ENCODE measurements at regions not wholly inside any gene's neighbourhood (a gene's known extent, or its start where the extent isn't known, plus 50 kb on each side); places are given as distances from the start of the nearest gene placed in this dataset.
"Not testable (repeated sequence)": the region's sequence is repeated elsewhere in the genome, so short reads cannot be mapped to it uniquely, and the experiment has no call there.

DNA sequence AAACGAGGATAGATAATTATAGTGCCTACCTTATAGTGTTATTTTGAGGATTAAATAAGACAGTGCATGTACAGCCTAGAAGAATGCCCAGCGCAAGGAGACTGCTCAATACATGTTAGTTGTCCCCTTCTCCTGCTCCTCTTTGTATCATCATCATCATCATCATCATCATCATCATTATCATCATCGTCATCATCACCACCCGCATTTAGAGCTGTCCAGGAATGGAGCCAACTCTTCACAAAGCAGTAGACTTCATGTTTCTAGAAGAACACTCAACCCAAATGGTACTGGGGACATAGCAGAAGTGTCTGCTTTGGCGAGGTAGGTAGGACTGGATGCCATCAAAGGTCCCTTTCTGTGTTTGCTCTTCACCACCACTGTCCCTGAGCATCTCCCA is 116.0 kb downstream of the TRIM43 start:
- WGBS, 5 donors = 87 to 92% (median 88%) methylated on average over 5 of the region's 5 CpGs
- H3K4me3 ChIP-seq = no peak overlapping the region
- no peak for DNase-seq
- TF ChIP-seq POLR2A (IDR thresholded peaks at IDR 0.05) = no peak
- TF ChIP-seq, protein P1, sequence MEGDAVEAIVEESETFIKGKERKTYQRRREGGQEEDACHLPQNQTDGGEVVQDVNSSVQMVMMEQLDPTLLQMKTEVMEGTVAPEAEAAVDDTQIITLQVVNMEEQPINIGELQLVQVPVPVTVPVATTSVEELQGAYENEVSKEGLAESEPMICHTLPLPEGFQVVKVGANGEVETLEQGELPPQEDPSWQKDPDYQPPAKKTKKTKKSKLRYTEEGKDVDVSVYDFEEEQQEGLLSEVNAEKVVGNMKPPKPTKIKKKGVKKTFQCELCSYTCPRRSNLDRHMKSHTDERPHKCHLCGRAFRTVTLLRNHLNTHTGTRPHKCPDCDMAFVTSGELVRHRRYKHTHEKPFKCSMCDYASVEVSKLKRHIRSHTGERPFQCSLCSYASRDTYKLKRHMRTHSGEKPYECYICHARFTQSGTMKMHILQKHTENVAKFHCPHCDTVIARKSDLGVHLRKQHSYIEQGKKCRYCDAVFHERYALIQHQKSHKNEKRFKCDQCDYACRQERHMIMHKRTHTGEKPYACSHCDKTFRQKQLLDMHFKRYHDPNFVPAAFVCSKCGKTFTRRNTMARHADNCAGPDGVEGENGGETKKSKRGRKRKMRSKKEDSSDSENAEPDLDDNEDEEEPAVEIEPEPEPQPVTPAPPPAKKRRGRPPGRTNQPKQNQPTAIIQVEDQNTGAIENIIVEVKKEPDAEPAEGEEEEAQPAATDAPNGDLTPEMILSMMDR (IDR thresholded peaks at IDR 0.05) = no peak
- TF ChIP-seq EP300 (IDR thresholded peaks at IDR 0.05) = no peak
- no peak for TF ChIP-seq POLR2AphosphoS5 (IDR thresholded peaks at IDR 0.05)
- no peak overlapping the region for H3K27ac ChIP-seq
- no peaks in the 10 kb centered on the region for H3K4me1 ChIP-seq
- intact Hi-C loops (cut with DNase I; ENCODE audit: low total_unique reads) = no loop called here
- H3K36me3 ChIP-seq = no peaks in the 10 kb centered on the region
- no peaks in the 10 kb centered on the region for H3K27me3 ChIP-seq
- H3K9me3 ChIP-seq = no peaks in the 10 kb centered on the region

DNA sequence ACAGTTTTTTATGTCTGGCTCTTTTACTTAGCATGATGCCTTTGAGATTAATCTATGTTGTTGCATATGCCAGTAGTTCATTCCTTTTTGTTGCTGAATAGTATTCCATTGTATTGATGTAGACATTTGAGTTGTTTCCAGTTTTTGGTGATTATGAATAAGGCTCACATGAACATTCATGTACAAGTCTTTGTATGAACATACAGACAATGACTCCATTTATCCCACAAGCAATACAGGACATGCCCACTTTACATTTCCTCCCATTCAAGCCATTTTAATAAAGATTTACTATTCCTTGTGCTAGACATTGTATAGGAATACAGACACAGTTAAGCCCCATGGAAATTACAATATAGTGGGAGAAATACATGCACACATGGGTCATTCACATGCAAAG is 118.0 kb downstream of the TRIM43 start:
- Histone ChIP-seq H3K4me3 (no peak overlapping the region), H3K27ac (no peak overlapping the region), H3K36me3 (no peaks in the 10 kb centered on the region), H3K27me3 (no peaks in the 10 kb centered on the region), H3K9me3 (no peaks in the 10 kb centered on the region), H3K4me1 (no peaks in the 10 kb centered on the region)
- intact Hi-C loops (cut with DNase I; ENCODE audit: low total_unique reads) = no loop called here
- TF ChIP-seq POLR2AphosphoS5 (IDR thresholded peaks at IDR 0.05) = no peak
- no peak for DNase-seq

DNA sequence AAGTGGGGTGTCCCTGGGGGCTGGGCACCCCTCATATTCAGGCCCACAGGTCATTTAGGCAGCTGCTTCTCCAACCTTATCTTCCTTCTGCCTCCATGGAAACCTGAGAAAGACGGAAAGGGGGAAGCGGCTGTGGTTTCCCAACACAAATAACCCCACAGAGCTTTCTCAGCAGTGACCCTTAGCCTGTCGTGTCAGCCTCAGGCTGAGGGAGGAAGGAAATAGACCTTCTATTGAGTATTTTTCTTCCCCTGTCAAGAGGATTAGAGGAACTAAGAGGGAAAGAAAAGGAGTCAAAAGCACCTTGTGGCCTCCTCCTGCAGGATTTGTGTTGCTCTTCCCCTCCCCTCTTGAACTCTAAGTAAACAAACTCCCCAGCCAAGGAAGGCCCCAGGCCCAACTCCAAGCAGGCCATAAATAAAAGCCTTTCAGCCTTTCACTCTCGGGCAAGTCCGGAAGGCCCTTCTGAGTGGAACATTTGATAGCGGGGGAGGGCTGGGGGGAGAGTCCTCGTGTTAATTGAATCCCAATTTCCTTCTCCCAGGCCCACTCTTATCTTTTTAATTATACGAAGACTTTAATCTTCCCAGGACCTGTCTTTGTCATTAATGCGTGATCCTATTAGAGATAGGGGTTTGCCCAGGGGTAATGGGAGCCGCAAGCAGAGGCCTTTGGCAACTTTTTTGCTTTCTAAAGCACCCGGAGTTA is 121.8 kb downstream of the TRIM43 start:
- intact Hi-C loops (cut with DNase I; ENCODE audit: low total_unique reads); H3K36me3 ChIP-seq; H3K4me1 ChIP-seq; H3K4me3 ChIP-seq; DNase-seq; H3K27me3 ChIP-seq; H3K9me3 ChIP-seq; H3K27ac ChIP-seq: not testable (repeated sequence)
- 61 to 80% (median 66%) methylated on average over 11 of the region's 11 CpGs for WGBS, 5 donors

DNA sequence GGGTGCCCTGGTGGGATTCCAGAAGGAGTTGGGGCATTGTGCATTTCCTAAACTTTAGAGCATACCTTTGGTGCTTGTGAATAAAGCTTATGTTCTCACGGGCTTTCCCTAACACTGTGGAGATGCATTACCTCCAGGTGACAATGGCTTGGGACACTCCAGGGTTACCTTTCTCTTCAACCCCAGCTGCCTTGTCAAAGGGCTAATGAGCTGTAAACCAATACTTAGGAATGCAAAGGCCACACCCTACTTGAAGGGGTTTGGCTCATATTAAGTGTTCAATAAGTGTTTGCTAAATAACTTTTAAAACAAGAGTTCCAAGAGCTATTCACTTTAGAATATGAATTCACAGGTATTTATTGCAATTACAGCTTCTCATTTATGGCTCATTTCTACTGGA is 122.6 kb downstream of the TRIM43 start:
- DNase-seq; H3K9me3 ChIP-seq; intact Hi-C loops (cut with DNase I; ENCODE audit: low total_unique reads); H3K27ac ChIP-seq; H3K4me1 ChIP-seq; H3K36me3 ChIP-seq; H3K4me3 ChIP-seq; H3K27me3 ChIP-seq: not testable (repeated sequence)
- 85 to 95% (median 87%) methylated on average over 1 of the region's 1 CpG for WGBS, 5 donors

DNA sequence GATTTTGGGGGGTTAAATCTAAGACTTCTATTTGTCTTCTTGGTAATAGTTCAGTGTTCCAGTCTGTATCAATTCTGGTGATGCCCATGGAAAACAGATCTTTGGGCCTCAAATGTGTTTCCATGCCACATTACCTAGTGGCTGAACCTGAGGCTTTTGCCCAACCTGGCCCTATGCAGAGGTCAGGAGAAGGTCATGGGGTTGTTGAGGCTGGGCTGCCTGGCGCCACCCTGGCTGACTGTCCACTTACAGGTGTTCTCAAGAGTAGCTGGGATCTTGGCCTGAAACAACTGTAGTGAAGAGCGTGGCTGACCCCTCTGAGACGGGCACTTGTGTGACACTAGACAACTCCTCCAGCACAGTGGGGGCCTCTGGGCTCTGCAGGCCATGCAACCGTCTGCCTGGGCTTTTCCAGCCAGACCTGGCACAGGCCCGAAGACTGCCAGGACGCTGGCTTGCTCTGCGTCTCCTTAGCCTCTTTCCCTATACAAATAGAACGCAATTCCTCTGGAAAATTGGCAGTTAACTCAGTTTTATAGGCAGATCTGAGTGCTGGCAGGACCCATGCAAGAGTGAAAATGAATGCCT is 127.8 kb downstream of the TRIM43 start:
- Histone ChIP-seq H3K27me3 (no peaks in the 10 kb centered on the region), H3K36me3 (no peaks in the 10 kb centered on the region), H3K4me1 (no peaks in the 10 kb centered on the region), H3K9me3 (no peaks in the 10 kb centered on the region), H3K4me3 (no peak overlapping the region), H3K27ac (no peak overlapping the region)
- TF ChIP-seq EP300 (IDR thresholded peaks at IDR 0.05) (no peak), POLR2A (IDR thresholded peaks at IDR 0.05) (no peak), POLR2AphosphoS5 (IDR thresholded peaks at IDR 0.05) (no peak)
- TF ChIP-seq, protein P1 (IDR thresholded peaks at IDR 0.05) = no peak
- 59 to 71% (median 70%) methylated on average over 7 to 8 of the region's 8 CpGs for WGBS, 5 donors
- intact Hi-C loops (cut with DNase I; ENCODE audit: low total_unique reads) = no loop called here
- peak in 1 of 2 donors; percentile 51 for DNase-seq

DNA sequence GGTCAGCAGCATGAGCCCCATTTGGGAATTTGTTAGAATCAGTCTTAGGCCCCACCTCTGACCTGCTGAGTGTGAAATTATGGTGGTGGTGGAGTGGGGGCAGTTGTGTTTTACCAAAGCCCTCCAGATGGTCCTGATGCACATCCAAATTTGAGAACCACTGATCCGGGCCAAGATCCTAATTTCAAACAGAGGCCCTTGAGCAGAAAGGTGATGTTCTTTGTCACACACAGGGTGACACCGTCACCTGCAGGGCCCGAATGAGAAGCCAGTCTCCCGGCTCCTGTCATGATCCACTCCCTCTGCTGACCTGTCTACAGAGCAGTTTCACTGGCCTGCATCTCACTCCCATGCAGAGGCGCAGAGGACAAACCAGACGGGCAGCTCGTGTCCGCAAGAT is 129.9 kb downstream of the TRIM43 start:
- Histone ChIP-seq H3K4me3 (no peak overlapping the region), H3K9me3 (no peaks in the 10 kb centered on the region), H3K36me3 (no peaks in the 10 kb centered on the region), H3K4me1 (no peaks in the 10 kb centered on the region), H3K27me3 (no peaks in the 10 kb centered on the region), H3K27ac (no peak overlapping the region)
- intact Hi-C loops (cut with DNase I; ENCODE audit: low total_unique reads) = no loop called here
- 91 to 98% (median 93%) methylated on average over 3 to 8 of the region's 8 CpGs for WGBS, 5 donors
- TF ChIP-seq, protein P1 (IDR thresholded peaks at IDR 0.05) = no peak
- no peak for TF ChIP-seq EP300 (IDR thresholded peaks at IDR 0.05)
- no peak for TF ChIP-seq POLR2A (IDR thresholded peaks at IDR 0.05)
- no peak for TF ChIP-seq POLR2AphosphoS5 (IDR thresholded peaks at IDR 0.05)
- no peak for DNase-seq
